ENCODE measurements at regions not wholly inside any gene's neighbourhood (a gene's known extent, or its start where the extent isn't known, plus 50 kb on each side); places are given as distances from the start of the nearest gene placed in this dataset.
A peak's percentile ranks its signal among the peaks of the same experiment; 100 is the strongest.

GRCh38 chr13:40337651-40338050, 328.8 kb downstream of the FOXO1 start:
- intact Hi-C loops (cut with DNase I) = no loop called here
- ATAC-seq (ENCODE audit: poor library complexity) = no peak
- no peak for DNase-seq

- intact Hi-C loops (cut with DNase I) = no loop called here
- ATAC-seq (ENCODE audit: poor library complexity) = no peak
- no peak for DNase-seq
These were observed 328.2 kb downstream of the FOXO1 start for GRCh38 chr13:40338217-40338616.

GRCh38 chr13:40340368-40341095, 325.9 kb downstream of the FOXO1 start:
- intact Hi-C loops (cut with DNase I) = no loop called here
- no peak for DNase-seq
- ATAC-seq (ENCODE audit: poor library complexity) = no peak

- intact Hi-C loops (cut with DNase I) = no loop called here
- ATAC-seq (ENCODE audit: poor library complexity) (no peak), DNase-seq (no peak)
These were observed 325.4 kb downstream of the FOXO1 start for GRCh38 chr13:40341096-40341471.

GRCh38 chr13:40341501-40341900, 324.9 kb downstream of the FOXO1 start:
- intact Hi-C loops (cut with DNase I) = no loop called here
- no peak for DNase-seq
- ATAC-seq (ENCODE audit: poor library complexity) = no peak

- no peak for ATAC-seq (ENCODE audit: poor library complexity)
These were observed 324.0 kb downstream of the FOXO1 start for GRCh38 chr13:40342461-40342860.

GRCh38 chr13:40342901-40343300, 323.5 kb downstream of the FOXO1 start:
- DNase-seq (no peak), ATAC-seq (ENCODE audit: poor library complexity) (no peak)
- intact Hi-C loops (cut with DNase I) = no loop called here

More at GRCh38 chr13:40342461-40342860, 324.0 kb downstream of the FOXO1 start:
- intact Hi-C loops (cut with DNase I) = no loop called here
- no peak for DNase-seq

- intact Hi-C loops (cut with DNase I) = no loop called here
- DNase-seq (no peak), ATAC-seq (ENCODE audit: poor library complexity) (no peak)
These were observed 322.7 kb downstream of the FOXO1 start for GRCh38 chr13:40343550-40344269.

- DNase-seq (no peak), ATAC-seq (ENCODE audit: poor library complexity) (peak; percentile 77)
- intact Hi-C loops (cut with DNase I) = no loop called here
These were observed 321.9 kb downstream of the FOXO1 start for GRCh38 chr13:40344270-40345148.

- no peak for DNase-seq
- ATAC-seq (ENCODE audit: poor library complexity) = no peak
- intact Hi-C loops (cut with DNase I) = no loop called here
These were observed 321.3 kb downstream of the FOXO1 start for GRCh38 chr13:40345149-40345514.

GRCh38 chr13:40345654-40346372, 320.6 kb downstream of the FOXO1 start:
- DNase-seq (peak; percentile 52), ATAC-seq (ENCODE audit: poor library complexity) (no peak)
- intact Hi-C loops (cut with DNase I) = no loop called here

GRCh38 chr13:40346592-40346991, 319.8 kb downstream of the FOXO1 start:
- intact Hi-C loops (cut with DNase I) = no loop called here

GRCh38 chr13:40348096-40348679, 318.3 kb downstream of the FOXO1 start:
- intact Hi-C loops (cut with DNase I) = no loop called here
- ATAC-seq (ENCODE audit: poor library complexity) = no peak
- DNase-seq = no peak

More at GRCh38 chr13:40346592-40346991, 319.8 kb downstream of the FOXO1 start:
- no peak for DNase-seq
- ATAC-seq (ENCODE audit: poor library complexity) = no peak

- ATAC-seq (ENCODE audit: poor library complexity) = no peak
- intact Hi-C loops (cut with DNase I) = no loop called here
These were observed 316.0 kb downstream of the FOXO1 start for GRCh38 chr13:40350283-40350992.

GRCh38 chr13:40351537-40352379, 314.7 kb downstream of the FOXO1 start:
- DNase-seq (no peak), ATAC-seq (ENCODE audit: poor library complexity) (no peak)
- intact Hi-C loops (cut with DNase I) = no loop called here

More at GRCh38 chr13:40350283-40350992, 316.0 kb downstream of the FOXO1 start:
- no peak for DNase-seq

GRCh38 chr13:40352380-40352778, 314.1 kb downstream of the FOXO1 start:
- ATAC-seq (ENCODE audit: poor library complexity) (peak; percentile 89), DNase-seq (peak; percentile 63)
- intact Hi-C loops (cut with DNase I) = no loop called here

Measured in Right ventricle myocardium superior (tissue), 1 donor.